ENCODE measurements at regions not wholly inside any gene's neighbourhood (a gene's known extent, or its start where the extent isn't known, plus 50 kb on each side); places are given as distances from the start of the nearest gene placed in this dataset.
"Not testable (repeated sequence)": the region's sequence is repeated elsewhere in the genome, so short reads cannot be mapped to it uniquely, and the experiment has no call there.

GRCh38 chr12:75655315-75655806 lies 144.0 kb upstream of the KRR1 start:
- H3K9ac ChIP-seq (ENCODE audit: low read length) = no peak overlapping the region
- no peak overlapping the region for H3K27ac ChIP-seq (ENCODE audit: low read depth, low read length)
- no peaks in the 10 kb centered on the region for H3K27me3 ChIP-seq (ENCODE audit: control insufficient read depth, insufficient read depth, low read length)
- H3K4me3 ChIP-seq (ENCODE audit: low read depth, low read length) = no peak overlapping the region
- peaks cover 3% of the 10 kb centered on the region; the same call in 1 of the 2 replicates for H3K4me1 ChIP-seq (ENCODE audit: control insufficient read depth, insufficient read depth, low read length)
- H3K9me3 ChIP-seq (ENCODE audit: control insufficient read depth, insufficient read depth, low read depth, low read length) = no peaks in the 10 kb centered on the region
- no peaks in the 10 kb centered on the region for H3K36me3 ChIP-seq (ENCODE audit: control insufficient read depth, insufficient read depth, low read length)

DNA sequence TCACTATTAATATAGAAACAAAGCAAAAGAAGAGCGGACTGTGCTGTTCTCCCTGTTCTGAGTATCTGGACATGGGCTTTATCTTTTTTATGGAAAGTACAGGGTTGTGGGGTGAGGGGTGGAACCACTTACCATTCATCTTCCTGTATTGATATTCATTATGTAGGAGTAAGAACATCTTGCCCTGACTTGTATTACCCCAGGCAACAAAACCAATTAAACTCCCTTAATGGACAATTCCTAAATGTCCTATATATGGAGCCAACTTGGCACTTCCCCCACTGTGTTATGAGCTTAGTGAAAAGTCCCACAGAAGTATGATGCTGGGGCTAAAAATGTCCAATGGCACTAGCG lies 139.9 kb upstream of the KRR1 start:
- Histone ChIP-seq H3K4me3 (ENCODE audit: low read depth, low read length) (no peak overlapping the region), H3K27ac (ENCODE audit: low read depth, low read length) (no peak overlapping the region), H3K9ac (ENCODE audit: low read length) (no peak overlapping the region), H3K27me3 (ENCODE audit: control insufficient read depth, insufficient read depth, low read length) (no peaks in the 10 kb centered on the region), H3K9me3 (ENCODE audit: control insufficient read depth, insufficient read depth, low read depth, low read length) (no peaks in the 10 kb centered on the region), H3K36me3 (ENCODE audit: control insufficient read depth, insufficient read depth, low read length) (no peaks in the 10 kb centered on the region), H3K4me1 (ENCODE audit: control insufficient read depth, insufficient read depth, low read length) (peaks cover 3% of the 10 kb centered on the region; the same call in 1 of the 2 replicates)

DNA sequence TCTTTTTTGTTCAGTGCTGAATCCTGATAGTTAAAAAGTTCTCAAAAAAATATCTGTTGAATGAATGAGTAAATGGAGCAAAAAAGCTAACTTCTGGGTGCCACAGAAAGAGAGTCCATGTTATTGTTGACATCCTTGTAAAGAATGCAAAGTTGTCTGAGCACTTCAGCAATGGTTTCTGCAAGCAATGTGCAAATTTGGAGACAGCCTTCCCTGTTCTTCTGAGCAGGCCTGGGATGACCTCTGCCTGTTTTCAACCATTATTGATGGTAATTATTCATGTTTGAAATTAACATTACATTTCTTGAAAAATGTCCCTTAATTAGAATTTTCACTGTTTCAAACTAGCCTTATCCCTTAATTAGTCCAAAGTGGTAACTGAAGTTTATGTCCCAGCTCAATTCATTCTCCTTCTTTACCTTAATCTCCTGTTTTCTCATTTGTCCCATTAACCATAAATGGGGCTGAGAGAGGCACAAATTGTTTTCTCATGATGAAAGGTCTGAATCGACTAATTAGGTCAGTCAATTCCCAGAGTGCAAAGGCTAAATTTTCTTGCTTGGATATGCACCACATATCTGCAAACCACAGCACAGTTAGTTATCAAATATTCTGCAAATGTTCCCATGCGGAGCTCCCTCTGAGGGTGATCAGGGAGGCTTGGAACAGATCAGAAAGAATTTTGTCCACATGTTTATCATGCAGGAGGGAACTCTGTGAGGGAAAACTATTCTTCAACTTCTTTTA lies 139.4 kb upstream of the KRR1 start:
- H3K27ac ChIP-seq (ENCODE audit: low read depth, low read length) = no peak overlapping the region
- no peak overlapping the region for H3K4me3 ChIP-seq (ENCODE audit: low read depth, low read length)
- H3K9ac ChIP-seq (ENCODE audit: low read length) = no peak overlapping the region
- H3K27me3 ChIP-seq (ENCODE audit: control insufficient read depth, insufficient read depth, low read length) = no peaks in the 10 kb centered on the region
- no peaks in the 10 kb centered on the region for H3K9me3 ChIP-seq (ENCODE audit: control insufficient read depth, insufficient read depth, low read depth, low read length)
- H3K36me3 ChIP-seq (ENCODE audit: control insufficient read depth, insufficient read depth, low read length) = no peaks in the 10 kb centered on the region
- H3K4me1 ChIP-seq (ENCODE audit: control insufficient read depth, insufficient read depth, low read length) = peaks cover 3% of the 10 kb centered on the region; the same call in 1 of the 2 replicates

GRCh38 chr12:75650100-75650499 lies 138.7 kb upstream of the KRR1 start:
- Histone ChIP-seq H3K27me3 (ENCODE audit: control insufficient read depth, insufficient read depth, low read length) (no peaks in the 10 kb centered on the region), H3K36me3 (ENCODE audit: control insufficient read depth, insufficient read depth, low read length) (no peaks in the 10 kb centered on the region), H3K9me3 (ENCODE audit: control insufficient read depth, insufficient read depth, low read depth, low read length) (no peaks in the 10 kb centered on the region), H3K4me3 (ENCODE audit: low read depth, low read length) (no peak overlapping the region), H3K27ac (ENCODE audit: low read depth, low read length) (no peak overlapping the region), H3K4me1 (ENCODE audit: control insufficient read depth, insufficient read depth, low read length) (peaks cover 3% of the 10 kb centered on the region; the same call in 1 of the 2 replicates), H3K9ac (ENCODE audit: low read length) (no peak overlapping the region)

GRCh38 chr12:75648856-75649255 lies 137.4 kb upstream of the KRR1 start:
- no peak overlapping the region for H3K27ac ChIP-seq (ENCODE audit: low read depth, low read length)
- H3K27me3 ChIP-seq (ENCODE audit: control insufficient read depth, insufficient read depth, low read length) = no peaks in the 10 kb centered on the region
- H3K9me3 ChIP-seq (ENCODE audit: control insufficient read depth, insufficient read depth, low read depth, low read length) = no peaks in the 10 kb centered on the region
- peaks cover 3% of the 10 kb centered on the region; the same call in 1 of the 2 replicates for H3K4me1 ChIP-seq (ENCODE audit: control insufficient read depth, insufficient read depth, low read length)
- H3K36me3 ChIP-seq (ENCODE audit: control insufficient read depth, insufficient read depth, low read length) = no peaks in the 10 kb centered on the region
- no peak overlapping the region for H3K4me3 ChIP-seq (ENCODE audit: low read depth, low read length)
- H3K9ac ChIP-seq (ENCODE audit: low read length) = no peak overlapping the region

DNA sequence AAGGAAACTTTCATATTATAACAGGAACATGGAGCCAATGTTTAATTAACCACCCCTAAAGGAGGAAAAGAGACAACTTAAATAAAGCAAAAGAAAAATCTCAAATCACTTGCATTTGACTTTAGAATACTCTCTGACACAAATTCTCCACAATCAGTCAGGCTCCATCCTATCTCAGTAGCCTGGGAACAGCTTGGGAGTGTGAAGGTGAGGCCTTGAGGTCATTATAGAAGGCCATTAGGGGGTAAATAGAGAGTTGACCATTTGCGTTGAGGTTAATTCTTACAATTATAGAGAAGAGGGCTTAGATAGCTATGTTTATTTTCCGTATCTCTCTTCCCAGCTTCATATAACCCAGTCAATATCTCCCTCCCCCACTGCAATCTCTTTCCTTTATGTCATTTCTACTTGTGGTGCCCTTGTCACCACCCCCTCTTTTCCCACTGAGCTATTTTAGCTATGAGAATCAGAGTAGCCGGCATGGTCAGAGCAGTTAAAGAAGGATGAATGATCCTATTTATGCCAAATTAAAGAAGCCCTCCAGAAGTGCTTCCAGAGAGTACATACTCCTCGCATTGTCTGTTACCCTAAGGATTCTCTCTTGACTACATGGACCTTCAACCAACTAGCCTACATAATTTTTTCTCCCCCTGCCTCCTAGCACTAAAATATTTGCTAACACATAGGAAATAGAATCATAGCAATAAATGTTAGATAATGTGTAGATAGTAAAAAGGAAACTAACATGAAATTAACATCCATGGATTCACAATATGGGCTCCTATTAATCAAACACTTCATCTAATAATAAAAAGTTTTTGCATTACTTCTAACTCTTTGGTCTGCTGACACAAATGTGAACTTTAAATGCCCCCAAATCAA lies 135.2 kb upstream of the KRR1 start:
- Histone ChIP-seq H3K4me1 (ENCODE audit: control insufficient read depth, insufficient read depth, low read length) (peaks cover 3% of the 10 kb centered on the region; the same call in 1 of the 2 replicates), H3K9ac (ENCODE audit: low read length) (no peak overlapping the region), H3K9me3 (ENCODE audit: control insufficient read depth, insufficient read depth, low read depth, low read length) (no peaks in the 10 kb centered on the region), H3K27me3 (ENCODE audit: control insufficient read depth, insufficient read depth, low read length) (no peaks in the 10 kb centered on the region), H3K27ac (ENCODE audit: low read depth, low read length) (no peak overlapping the region), H3K4me3 (ENCODE audit: low read depth, low read length) (no peak overlapping the region), H3K36me3 (ENCODE audit: control insufficient read depth, insufficient read depth, low read length) (no peaks in the 10 kb centered on the region)

DNA sequence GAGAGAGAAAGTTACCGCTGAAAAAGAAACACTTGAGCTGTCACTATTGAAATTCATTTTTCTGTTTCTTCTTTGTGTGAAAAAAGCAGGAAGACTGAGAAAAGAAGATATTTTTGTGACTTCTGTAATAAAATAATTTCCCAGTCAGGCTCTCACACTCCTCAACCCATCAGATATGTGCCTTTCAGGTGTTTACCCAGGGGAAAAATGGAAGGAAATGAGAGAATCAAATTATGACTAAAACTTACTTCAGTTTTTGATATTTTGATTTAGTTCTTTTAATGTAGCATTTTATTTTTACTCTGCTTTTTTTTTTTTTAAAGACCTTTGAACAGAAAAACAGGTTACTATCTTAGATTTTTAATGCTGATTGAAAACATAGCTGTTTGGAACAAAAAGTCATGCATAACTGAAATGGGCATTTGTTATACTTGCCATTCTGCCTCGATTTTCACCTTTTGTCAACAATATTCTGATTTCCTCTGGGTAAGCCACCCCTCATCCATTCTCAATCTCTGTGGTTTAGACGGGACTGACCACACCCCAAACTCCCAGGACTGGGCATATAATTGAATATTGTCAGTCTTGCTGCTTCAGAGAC lies 133.2 kb upstream of the KRR1 start:
- peaks cover 11% of the 10 kb centered on the region; the same call in 1 of the 2 replicates for H3K4me1 ChIP-seq (ENCODE audit: control insufficient read depth, insufficient read depth, low read length)
- no peaks in the 10 kb centered on the region for H3K36me3 ChIP-seq (ENCODE audit: control insufficient read depth, insufficient read depth, low read length)
- no peak overlapping the region for H3K9ac ChIP-seq (ENCODE audit: low read length)
- H3K27me3 ChIP-seq (ENCODE audit: control insufficient read depth, insufficient read depth, low read length) = no peaks in the 10 kb centered on the region
- H3K27ac ChIP-seq (ENCODE audit: low read depth, low read length) = no peak overlapping the region
- H3K9me3 ChIP-seq (ENCODE audit: control insufficient read depth, insufficient read depth, low read depth, low read length) = no peaks in the 10 kb centered on the region
- H3K4me3 ChIP-seq (ENCODE audit: low read depth, low read length) = no peak overlapping the region

DNA sequence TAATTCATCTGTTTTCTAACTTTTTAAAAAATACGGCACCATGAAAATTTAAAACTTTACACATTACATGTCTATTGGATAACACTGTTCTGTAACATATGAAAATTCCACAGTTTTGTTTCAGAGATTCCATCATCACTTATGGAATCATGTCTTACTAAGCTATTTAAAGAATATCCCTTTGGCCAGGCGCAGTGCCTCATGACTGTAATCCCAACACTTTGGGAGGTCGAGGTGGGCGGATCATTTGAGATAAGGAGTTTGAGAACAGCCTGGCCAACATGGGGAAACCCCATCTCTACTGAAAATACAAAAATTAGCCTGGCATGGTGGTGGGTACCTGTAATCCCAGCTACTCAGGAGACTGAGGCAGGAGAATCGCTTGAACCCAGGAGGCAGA lies 131.7 kb upstream of the KRR1 start:
- H3K27me3 ChIP-seq (ENCODE audit: control insufficient read depth, insufficient read depth, low read length); H3K4me3 ChIP-seq (ENCODE audit: low read depth, low read length); H3K9ac ChIP-seq (ENCODE audit: low read length); H3K27ac ChIP-seq (ENCODE audit: low read depth, low read length); H3K36me3 ChIP-seq (ENCODE audit: control insufficient read depth, insufficient read depth, low read length); H3K9me3 ChIP-seq (ENCODE audit: control insufficient read depth, insufficient read depth, low read depth, low read length): not testable (repeated sequence)
- peaks cover 11% of the 10 kb centered on the region; the same call in 1 of the 2 replicates for H3K4me1 ChIP-seq (ENCODE audit: control insufficient read depth, insufficient read depth, low read length)

DNA sequence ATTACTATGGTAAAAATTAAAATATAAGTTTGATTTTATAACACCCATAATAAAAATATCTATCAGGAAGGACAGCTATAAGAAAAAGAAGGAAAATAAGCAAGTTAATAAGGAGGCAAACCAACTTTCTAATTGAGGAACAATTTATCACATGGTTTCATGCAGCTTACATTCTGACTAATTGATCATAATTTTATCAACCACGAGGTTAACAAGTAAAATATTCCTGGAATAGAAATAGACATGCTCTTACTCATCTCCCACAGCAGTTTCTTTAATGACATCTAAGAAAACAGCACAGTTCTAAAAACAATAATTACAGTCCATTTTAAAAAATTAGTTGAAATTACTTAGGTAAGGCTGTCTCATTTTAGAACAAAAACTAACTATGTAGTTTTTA lies 130.8 kb upstream of the KRR1 start:
- Histone ChIP-seq H3K36me3 (ENCODE audit: control insufficient read depth, insufficient read depth, low read length) (no peaks in the 10 kb centered on the region), H3K4me1 (ENCODE audit: control insufficient read depth, insufficient read depth, low read length) (peaks cover 11% of the 10 kb centered on the region; the same call in 1 of the 2 replicates), H3K9me3 (ENCODE audit: control insufficient read depth, insufficient read depth, low read depth, low read length) (no peaks in the 10 kb centered on the region), H3K4me3 (ENCODE audit: low read depth, low read length) (no peak overlapping the region), H3K9ac (ENCODE audit: low read length) (no peak overlapping the region), H3K27me3 (ENCODE audit: control insufficient read depth, insufficient read depth, low read length) (no peaks in the 10 kb centered on the region), H3K27ac (ENCODE audit: low read depth, low read length) (no peak overlapping the region)

- H3K27me3 ChIP-seq (ENCODE audit: control insufficient read depth, insufficient read depth, low read length) = no peaks in the 10 kb centered on the region
- H3K27ac ChIP-seq (ENCODE audit: low read depth, low read length) = 0 out of 2 replicates have a peak overlapping the region, but pooled peaks have one; percentile 8
- no peaks in the 10 kb centered on the region for H3K36me3 ChIP-seq (ENCODE audit: control insufficient read depth, insufficient read depth, low read length)
- no peak overlapping the region for H3K9ac ChIP-seq (ENCODE audit: low read length)
- no peak overlapping the region for H3K4me3 ChIP-seq (ENCODE audit: low read depth, low read length)
- no peaks in the 10 kb centered on the region for H3K9me3 ChIP-seq (ENCODE audit: control insufficient read depth, insufficient read depth, low read depth, low read length)
- H3K4me1 ChIP-seq (ENCODE audit: control insufficient read depth, insufficient read depth, low read length) = peaks cover 16% of the 10 kb centered on the region
Measured at GRCh38 chr12:75641031-75641780, 129.8 kb upstream of the KRR1 start.
